SK-N-SH (cell line): ENCODE measurements at regions not wholly inside any gene's neighbourhood (a gene's known extent, or its start where the extent isn't known, plus 50 kb on each side); places are given as distances from the start of the nearest gene placed in this dataset.

Source experiments
- CTCF ChIA-PET: fragments of 300-600, 350-600 bp; formaldehyde crosslinking; extraction: SDS; loops from one replicate; lab custom pipeline; 2021; lab: Yijun Ruan, JAX
- POLR2A ChIA-PET: fragments of 350-600 bp; sonication (Branson Sonifier 250); formaldehyde crosslinking; extraction: SDS; loops from one replicate; lab custom pipeline; 2020; ENCODE audit warnings: antibody characterized with exemption, inconsistent platforms; lab: Yijun Ruan, JAX
- DNase-seq: peaks from one replicate; pipeline ENCODE4 v3.0.0; 2012
- H2AFZ ChIP-seq: fragments of 200-600 bp; sonication (generic); 2 replicates; pipeline ENCODE4 v1.8.1; 2016; ENCODE audit warnings: antibody characterized with exemption, mild to moderate bottlenecking, low read depth
- H3F3A ChIP-seq: fragments of 200-600 bp; sonication (generic); replicated peaks from 2 replicates; pipeline ENCODE3; 2016; ENCODE audit warnings: antibody characterized with exemption, mild to moderate bottlenecking; ENCODE audit not compliant: insufficient read depth
- H3K27ac ChIP-seq, 2 experiments: fragments of 200-500 bp in 1 of 2; fragments of 200-600 bp in 1 of 2; sonication (Bioruptor generic) in 1 of 2; sonication (generic), shearing (Covaris generic) in 1 of 2; 2 replicates each; pipeline versions ENCODE4 v1.5.1 to v1.6.1; 2014 to 2016; ENCODE audit warnings: low read depth in 2 of 2, inconsistent platforms in 1 of 2, low read length in 1 of 2, mild to moderate bottlenecking in 1 of 2, mixed read lengths in 1 of 2
- H3K27me3 ChIP-seq: fragments of 200-600 bp; sonication (generic), shearing (Covaris generic); 2 replicates; pipeline ENCODE4 v1.6.1; 2016; ENCODE audit warnings: mixed run types; ENCODE audit not compliant: insufficient read depth
- H3K36me3 ChIP-seq, 2 experiments: fragments of 200-500 bp in 1 of 2; fragments of 200-600 bp in 1 of 2; sonication (Bioruptor generic) in 1 of 2; sonication (generic) in 1 of 2; replicated peaks in 1 of 2; 2 replicates each; pipeline versions ENCODE3 to v1.5.1; 2014 to 2016; ENCODE audit warnings: low read length in 1 of 2, mild to moderate bottlenecking in 1 of 2; ENCODE audit not compliant: insufficient read depth in 2 of 2, control insufficient read depth in 1 of 2
- H3K4me1 ChIP-seq, 2 experiments: fragments of 200-500 bp in 1 of 2; fragments of 200-600 bp in 1 of 2; sonication (Bioruptor generic) in 1 of 2; sonication (generic), shearing (Covaris generic) in 1 of 2; 2 replicates each; pipeline versions ENCODE4 v1.5.1 to v1.6.1; 2014 to 2016; ENCODE audit warnings: low read depth in 1 of 2, low read length in 1 of 2, mixed run types in 1 of 2; ENCODE audit not compliant: insufficient read depth in 2 of 2, control insufficient read depth in 1 of 2
- H3K4me2 ChIP-seq: fragments of 200-600 bp; sonication (generic), shearing (Covaris generic); 2 replicates; pipeline ENCODE4 v1.6.1; 2017; ENCODE audit warnings: mixed run types
- H3K4me3 ChIP-seq, 2 experiments: fragments of 200-500 bp in 1 of 2; fragments of 200-600 bp in 1 of 2; sonication (Bioruptor generic) in 1 of 2; sonication (generic), shearing (Covaris generic) in 1 of 2; 2 replicates each; pipeline versions ENCODE4 v1.5.1 to v1.8.1; 2014 to 2016; ENCODE audit warnings: low read depth in 2 of 2, inconsistent platforms in 1 of 2, low read length in 1 of 2, mild to moderate bottlenecking in 1 of 2, mixed read lengths in 1 of 2, moderate library complexity in 1 of 2
- H3K79me2 ChIP-seq: fragments of 200-600 bp; sonication (generic); 2 replicates; pipeline ENCODE4 v1.8.1; 2017; ENCODE audit warnings: mild to moderate bottlenecking; ENCODE audit not compliant: insufficient read depth
- H3K9ac ChIP-seq: fragments of 200-600 bp; sonication (generic); 2 replicates; pipeline ENCODE4 v1.6.1; 2017; ENCODE audit warnings: mixed run types
- H3K9me2 ChIP-seq: fragments of 200-600 bp; sonication (generic); 2 replicates; pipeline ENCODE4 v1.6.1; 2017; ENCODE audit warnings: mixed run types
- H3K9me3 ChIP-seq: fragments of 200-600 bp; sonication (generic); 2 replicates; pipeline ENCODE4 v1.6.1; 2017; ENCODE audit warnings: mixed run types, mild to moderate bottlenecking, moderate library complexity
- H4K20me1 ChIP-seq: fragments of 200-600 bp; sonication (generic); 2 replicates; pipeline ENCODE4 v1.6.1; 2017; ENCODE audit warnings: mild to moderate bottlenecking, mixed run types; ENCODE audit not compliant: insufficient read depth
- CHD2 ChIP-seq: fragments of 150-350 bp; IDR thresholded peaks from 2 replicates; pipeline ENCODE4 v1.6.1; 2018; ENCODE audit warnings: low read length; ENCODE audit not compliant: partially characterized antibody
- EP300 ChIP-seq, 2 experiments: IDR thresholded peaks; 2 replicates each; pipeline versions ENCODE4 v1.4.0 to v1.6.1; 2012; ENCODE audit warnings: borderline replicate concordance in 1 of 2, low read depth in 1 of 2, low read length in 1 of 2
- EZH2phosphoT487 ChIP-seq: fragments of 200-600 bp; sonication (generic); IDR thresholded peaks from 2 replicates; pipeline ENCODE4 v1.6.1; 2017; ENCODE audit warnings: low read depth, mixed run types, mild to moderate bottlenecking, antibody characterized with exemption, moderate library complexity, borderline replicate concordance
- FOXJ3 ChIP-seq: sonication (generic); formaldehyde crosslinking; IDR thresholded peaks from 2 replicates; pipeline ENCODE4 v1.5.1; 2020; ENCODE audit warnings: mild to moderate bottlenecking, missing genetic modification reagents
- FOXM1 ChIP-seq: IDR thresholded peaks from 2 replicates; pipeline ENCODE4 v1.4.0; 2012; ENCODE audit warnings: low read depth, mild to moderate bottlenecking
- GABPA ChIP-seq: IDR thresholded peaks from 2 replicates; pipeline ENCODE4 v1.4.0; 2012; ENCODE audit warnings: low read depth, mild to moderate bottlenecking
- GATA2 ChIP-seq: sonication (generic); formaldehyde crosslinking; IDR thresholded peaks from 2 replicates; pipeline ENCODE4 v1.5.0; 2020; ENCODE audit warnings: mild to moderate bottlenecking, missing genetic modification reagents
- IRF3 ChIP-seq: fragments of 150-350 bp; IDR thresholded peaks from 2 replicates; pipeline ENCODE4 v1.6.1; 2016; ENCODE audit warnings: mild to moderate bottlenecking, low read depth, low read length
- JUND ChIP-seq: IDR thresholded peaks from 2 replicates; pipeline ENCODE4 v1.4.0; 2012
- MXI1 ChIP-seq: IDR thresholded peaks from 2 replicates; pipeline ENCODE4 v1.6.1; 2012; ENCODE audit warnings: mild to moderate bottlenecking, low read depth, low read length, improper control_type of control experiment
- PBX3 ChIP-seq: IDR thresholded peaks from 2 replicates; pipeline ENCODE4; 2012
- RFX5 ChIP-seq: IDR thresholded peaks from 2 replicates; pipeline ENCODE4 v1.6.1; 2012; ENCODE audit warnings: mild to moderate bottlenecking, improper control_type of control experiment, low read length
- RXRA ChIP-seq: IDR thresholded peaks from 2 replicates; pipeline ENCODE4 v1.4.0; 2012; ENCODE audit warnings: low read depth, mild to moderate bottlenecking, borderline replicate concordance
- SIN3A ChIP-seq: IDR thresholded peaks from 2 replicates; pipeline ENCODE4 v1.6.1; 2012; ENCODE audit warnings: low read depth, mild to moderate bottlenecking, low read length, moderate library complexity, borderline replicate concordance
- TCF12 ChIP-seq: IDR thresholded peaks from 2 replicates; pipeline ENCODE4 v1.4.0; 2012
- YY1 ChIP-seq: IDR thresholded peaks from 2 replicates; pipeline ENCODE4 v1.4.0; 2012; ENCODE audit warnings: low read depth, mild to moderate bottlenecking
- WGBS: methylation state at CpG from one replicate; pipeline ENCODE4 v1.1.6; 2017; ENCODE audit warnings: low lambda C conversion rate; 5-methylcytosine and 5-hydroxymethylcytosine counted together
- TF ChIP-seq, protein P1 (sequence below): fragments of 200-600 bp; sonication (generic); IDR thresholded peaks from 2 replicates; pipeline ENCODE4 v1.6.1; 2017; ENCODE audit warnings: antibody characterized with exemption, mild to moderate bottlenecking, moderate library complexity
- TF ChIP-seq, protein P2 (sequence below): fragments of 150-350 bp; IDR thresholded peaks from 2 replicates; pipeline ENCODE4 v1.6.1; 2017; ENCODE audit warnings: antibody characterized with exemption, low read length, low read depth, borderline replicate concordance
- TF ChIP-seq, protein P3 (sequence below): IDR thresholded peaks from 2 replicates; pipeline ENCODE4 v1.4.0; 2012; ENCODE audit warnings: low read depth, borderline replicate concordance

- H3K36me3 ChIP-seq, result no peaks in the 10 kb centered on the region
- WGBS, result 86% methylated on average over 5 of the region's 5 CpGs
- no peak overlapping the region for H3K9ac ChIP-seq
- TF ChIP-seq EP300 (IDR thresholded peaks at IDR 0.05; ENCODE audit: borderline replicate concordance in 1 of 2, low read depth in 1 of 2, low read length in 1 of 2) (no peak), YY1 (no peak), TCF12 (no peak), PBX3 (no peak), FOXJ3 (CRISPR knock-in tag) (no peak), EZH2phosphoT487 (no peak), MXI1 (no peak), CHD2 (no peak), SIN3A (no peak), RFX5 (no peak), FOXM1 (no peak), RXRA (no peak), JUND (no peak), IRF3 (no peak), GATA2 (CRISPR knock-in tag) (no peak), GABPA (no peak)
- TF ChIP-seq, protein P1, sequence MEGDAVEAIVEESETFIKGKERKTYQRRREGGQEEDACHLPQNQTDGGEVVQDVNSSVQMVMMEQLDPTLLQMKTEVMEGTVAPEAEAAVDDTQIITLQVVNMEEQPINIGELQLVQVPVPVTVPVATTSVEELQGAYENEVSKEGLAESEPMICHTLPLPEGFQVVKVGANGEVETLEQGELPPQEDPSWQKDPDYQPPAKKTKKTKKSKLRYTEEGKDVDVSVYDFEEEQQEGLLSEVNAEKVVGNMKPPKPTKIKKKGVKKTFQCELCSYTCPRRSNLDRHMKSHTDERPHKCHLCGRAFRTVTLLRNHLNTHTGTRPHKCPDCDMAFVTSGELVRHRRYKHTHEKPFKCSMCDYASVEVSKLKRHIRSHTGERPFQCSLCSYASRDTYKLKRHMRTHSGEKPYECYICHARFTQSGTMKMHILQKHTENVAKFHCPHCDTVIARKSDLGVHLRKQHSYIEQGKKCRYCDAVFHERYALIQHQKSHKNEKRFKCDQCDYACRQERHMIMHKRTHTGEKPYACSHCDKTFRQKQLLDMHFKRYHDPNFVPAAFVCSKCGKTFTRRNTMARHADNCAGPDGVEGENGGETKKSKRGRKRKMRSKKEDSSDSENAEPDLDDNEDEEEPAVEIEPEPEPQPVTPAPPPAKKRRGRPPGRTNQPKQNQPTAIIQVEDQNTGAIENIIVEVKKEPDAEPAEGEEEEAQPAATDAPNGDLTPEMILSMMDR, result no peak
- TF ChIP-seq, protein P2, sequence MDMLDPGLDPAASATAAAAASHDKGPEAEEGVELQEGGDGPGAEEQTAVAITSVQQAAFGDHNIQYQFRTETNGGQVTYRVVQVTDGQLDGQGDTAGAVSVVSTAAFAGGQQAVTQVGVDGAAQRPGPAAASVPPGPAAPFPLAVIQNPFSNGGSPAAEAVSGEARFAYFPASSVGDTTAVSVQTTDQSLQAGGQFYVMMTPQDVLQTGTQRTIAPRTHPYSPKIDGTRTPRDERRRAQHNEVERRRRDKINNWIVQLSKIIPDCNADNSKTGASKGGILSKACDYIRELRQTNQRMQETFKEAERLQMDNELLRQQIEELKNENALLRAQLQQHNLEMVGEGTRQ, result no peak
- TF ChIP-seq, protein P3, sequence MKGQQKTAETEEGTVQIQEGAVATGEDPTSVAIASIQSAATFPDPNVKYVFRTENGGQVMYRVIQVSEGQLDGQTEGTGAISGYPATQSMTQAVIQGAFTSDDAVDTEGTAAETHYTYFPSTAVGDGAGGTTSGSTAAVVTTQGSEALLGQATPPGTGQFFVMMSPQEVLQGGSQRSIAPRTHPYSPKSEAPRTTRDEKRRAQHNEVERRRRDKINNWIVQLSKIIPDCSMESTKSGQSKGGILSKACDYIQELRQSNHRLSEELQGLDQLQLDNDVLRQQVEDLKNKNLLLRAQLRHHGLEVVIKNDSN, result no peak
- TF ChIP-seq, all 33 proteins: peak for 0
- no peaks in the 10 kb centered on the region for H3K4me1 ChIP-seq
- H3K9me2 ChIP-seq, result no peaks in the 10 kb centered on the region
- no peaks in the 10 kb centered on the region for H3K79me2 ChIP-seq
- no peak overlapping the region for H3K4me2 ChIP-seq
- no peak for DNase-seq
- H3K27ac ChIP-seq, result no peak overlapping the region
- no peaks in the 10 kb centered on the region for H3F3A ChIP-seq
- ChIA-PET POLR2A (no interaction called here), CTCF (interaction anchor here (1.1 to 1.2 kb wide), 2 partner anchors 12 to 98 kb away, joined by 3 to 4 read pairs; no protein-coding TSS in a partner anchor)
- H3K27me3 ChIP-seq, result 0 out of 2 replicates have a peak, but pooled peaks cover 8% of the 10 kb centered on the region
- no peak overlapping the region for H3K4me3 ChIP-seq
- no peak overlapping the region for H2AFZ ChIP-seq
- H4K20me1 ChIP-seq, result no peaks in the 10 kb centered on the region
- H3K9me3 ChIP-seq, result no peaks in the 10 kb centered on the region
Observed at GRCh38 chr22:23484651-23485050, 95.4 kb downstream of the IGLL1 start.
